Mesenchymal stem cell (in vitro differentiated cells and primary cell): ENCODE measurements at regions not wholly inside any gene's neighbourhood (a gene's known extent, or its start where the extent isn't known, plus 50 kb on each side); places are given as distances from the start of the nearest gene placed in this dataset.

Source experiments
- DNase-seq: peaks from one replicate; pipeline ENCODE4 v3.0.0-alpha.2; 2013
- H2AFZ ChIP-seq: one replicate; pipeline ENCODE4 v1.6.1; 2013; ENCODE audit warnings: low read depth, mild to moderate bottlenecking, control low read depth, inconsistent platforms, low read length, moderate library complexity
- H2AK5ac ChIP-seq: 2 replicates; pipeline ENCODE4 v1.6.1; 2013; ENCODE audit warnings: low read length, moderate library complexity, mild to moderate bottlenecking, inconsistent platforms; ENCODE audit not compliant: severe bottlenecking
- H2BK120ac ChIP-seq: one replicate; pipeline ENCODE4 v1.6.1; 2013; ENCODE audit warnings: low read depth, mild to moderate bottlenecking, inconsistent platforms, low read length, moderate library complexity
- H2BK12ac ChIP-seq, 2 experiments: one replicate each; pipeline ENCODE4 v1.6.1; 2013; ENCODE audit warnings: inconsistent platforms in 2 of 2, low read length in 2 of 2, mild to moderate bottlenecking in 2 of 2, moderate library complexity in 2 of 2, control low read depth in 1 of 2
- H2BK15ac ChIP-seq: one replicate; pipeline ENCODE4 v1.6.1; 2013; ENCODE audit warnings: mild to moderate bottlenecking, low read depth, inconsistent platforms; ENCODE audit not compliant: poor library complexity, severe bottlenecking
- H2BK5ac ChIP-seq: 2 replicates; pipeline ENCODE4 v1.6.1; 2013; ENCODE audit warnings: low read depth, mild to moderate bottlenecking, low read length, control low read depth, inconsistent platforms; ENCODE audit not compliant: poor library complexity, severe bottlenecking
- H3K14ac ChIP-seq, 2 experiments: one replicate each; pipeline ENCODE4 v1.6.1; 2013; ENCODE audit warnings: inconsistent platforms in 2 of 2, low read length in 2 of 2, control low read depth in 1 of 2, mild to moderate bottlenecking in 1 of 2, moderate library complexity in 1 of 2
- H3K18ac ChIP-seq, 2 experiments: one replicate each; pipeline ENCODE4 v1.6.1; 2013; ENCODE audit warnings: inconsistent platforms in 2 of 2, low read length in 2 of 2, control low read depth in 1 of 2, low read depth in 1 of 2, mild to moderate bottlenecking in 1 of 2
- H3K23ac ChIP-seq, 2 experiments: one replicate each; pipeline ENCODE4 v1.6.1; 2013; ENCODE audit warnings: inconsistent platforms in 2 of 2, low read length in 2 of 2, mild to moderate bottlenecking in 2 of 2, moderate library complexity in 2 of 2, control low read depth in 1 of 2
- H3K27ac ChIP-seq: 2 replicates; pipeline ENCODE4 v1.5.1; 2013; ENCODE audit warnings: mild to moderate bottlenecking, moderate library complexity, low read length, control low read depth, inconsistent platforms; ENCODE audit not compliant: poor library complexity, severe bottlenecking
- H3K27me3 ChIP-seq, 2 experiments: 2 replicates each; pipeline versions ENCODE4 v1.6.1 to v1.7.0; 2013; ENCODE audit warnings: low read length in 2 of 2, mild to moderate bottlenecking in 2 of 2, moderate library complexity in 2 of 2, control low read depth in 1 of 2, inconsistent platforms in 1 of 2; ENCODE audit not compliant: control insufficient read depth in 1 of 2, insufficient read depth in 1 of 2
- H3K36me3 ChIP-seq, 2 experiments: 2 replicates each; pipeline versions ENCODE4 v1.6.1 to v1.7.0; 2013; ENCODE audit warnings: low read length in 2 of 2, control low read depth in 1 of 2, inconsistent platforms in 1 of 2, low read depth in 1 of 2, mild to moderate bottlenecking in 1 of 2; ENCODE audit not compliant: insufficient read depth in 2 of 2, control insufficient read depth in 1 of 2
- H3K4ac ChIP-seq, 2 experiments: one replicate each; pipeline ENCODE4 v1.6.1; 2013; ENCODE audit warnings: inconsistent platforms in 2 of 2, low read length in 2 of 2, mild to moderate bottlenecking in 2 of 2, moderate library complexity in 2 of 2, control low read depth in 1 of 2, low read depth in 1 of 2
- H3K4me1 ChIP-seq: 2 replicates; pipeline ENCODE4 v1.6.1; 2013; ENCODE audit warnings: low read depth, low read length, control low read depth; ENCODE audit not compliant: control insufficient read depth, insufficient read depth
- H3K4me2 ChIP-seq: 2 replicates; pipeline ENCODE4 v1.6.1; 2013; ENCODE audit warnings: low read length, mild to moderate bottlenecking, inconsistent platforms; ENCODE audit not compliant: poor library complexity, severe bottlenecking
- H3K4me3 ChIP-seq, 2 experiments: 2 replicates each; pipeline versions ENCODE4 v1.5.1 to v1.7.0; 2013; ENCODE audit warnings: low read length in 2 of 2, mild to moderate bottlenecking in 2 of 2, control low read depth in 1 of 2, low read depth in 1 of 2; ENCODE audit not compliant: insufficient read depth in 1 of 2
- H3K79me1 ChIP-seq: replicated peaks from 2 replicates; pipeline ENCODE4 v1.6.1; 2013; ENCODE audit warnings: mild to moderate bottlenecking, control low read depth, low read length, inconsistent platforms; ENCODE audit not compliant: poor library complexity, severe bottlenecking
- H3K9ac ChIP-seq: 2 replicates; pipeline ENCODE4 v1.7.0; 2013; ENCODE audit warnings: mild to moderate bottlenecking, low read length, moderate library complexity
- H3K9me3 ChIP-seq: 2 replicates; pipeline ENCODE4 v1.7.0; 2013; ENCODE audit warnings: mild to moderate bottlenecking, low read length; ENCODE audit not compliant: control insufficient read depth
- H4K8ac ChIP-seq: one replicate; pipeline ENCODE4 v1.6.1; 2013; ENCODE audit warnings: inconsistent platforms, mild to moderate bottlenecking, low read length, moderate library complexity
- H4K91ac ChIP-seq: one replicate; pipeline ENCODE4 v1.6.1; 2013; ENCODE audit warnings: mild to moderate bottlenecking, low read length, inconsistent platforms
- WGBS: methylation state at CpG from one replicate; pipeline ENCODE4 v1.1.7; 2013; ENCODE audit warnings: mixed read lengths; 5-methylcytosine and 5-hydroxymethylcytosine counted together

GRCh38 chr7:12786494-12786893, 99.1 kb downstream of the ARL4A start:
- no peak overlapping the region for H3K4ac ChIP-seq
- no peak overlapping the region for H2BK12ac ChIP-seq
- H3K4me1 ChIP-seq: no peaks in the 10 kb centered on the region
- H3K36me3 ChIP-seq: no peaks in the 10 kb centered on the region
- H2AK5ac ChIP-seq: no peak overlapping the region
- H3K27ac ChIP-seq: no peak overlapping the region
- H3K4me3 ChIP-seq: no peak overlapping the region
- H3K4me2 ChIP-seq: no peak overlapping the region
- DNase-seq: no peak
- no peak overlapping the region for H2BK15ac ChIP-seq
- H3K23ac ChIP-seq: no peak overlapping the region
- H3K18ac ChIP-seq: no peak overlapping the region
- no peak overlapping the region for H4K91ac ChIP-seq
- H2BK120ac ChIP-seq: no peak overlapping the region
- H2AFZ ChIP-seq: no peak overlapping the region
- H3K9me3 ChIP-seq: no peaks in the 10 kb centered on the region
- no peak overlapping the region for H3K9ac ChIP-seq
- 86% methylated on average over 4 of the region's 4 CpGs for WGBS
- H3K14ac ChIP-seq: no peak overlapping the region
- H4K8ac ChIP-seq: no peak overlapping the region
- H3K79me1 ChIP-seq: no peaks in the 10 kb centered on the region
- H3K27me3 ChIP-seq: no peaks in the 10 kb centered on the region
- no peak overlapping the region for H2BK5ac ChIP-seq

- H3K9ac ChIP-seq: no peak overlapping the region
- no peak overlapping the region for H2BK12ac ChIP-seq
- no peak overlapping the region for H3K23ac ChIP-seq
- H3K4ac ChIP-seq: no peak overlapping the region
- no peaks in the 10 kb centered on the region for H3K36me3 ChIP-seq
- H3K18ac ChIP-seq: no peak overlapping the region
- no peak overlapping the region for H2AFZ ChIP-seq
- H3K27me3 ChIP-seq: no peaks in the 10 kb centered on the region
- H4K8ac ChIP-seq: no peak overlapping the region
- H3K9me3 ChIP-seq: no peaks in the 10 kb centered on the region
- WGBS: 92% methylated on average over 2 of the region's 2 CpGs
- no peaks in the 10 kb centered on the region for H3K4me1 ChIP-seq
- no peak overlapping the region for H2BK5ac ChIP-seq
- no peak for DNase-seq
- H3K4me3 ChIP-seq: no peak overlapping the region
- no peak overlapping the region for H4K91ac ChIP-seq
- H3K14ac ChIP-seq: no peak overlapping the region
- no peak overlapping the region for H3K27ac ChIP-seq
- no peaks in the 10 kb centered on the region for H3K79me1 ChIP-seq
- H2BK15ac ChIP-seq: no peak overlapping the region
- no peak overlapping the region for H2AK5ac ChIP-seq
- no peak overlapping the region for H2BK120ac ChIP-seq
- no peak overlapping the region for H3K4me2 ChIP-seq
Measured at GRCh38 chr7:12788171-12788570, 100.7 kb downstream of the ARL4A start.

GRCh38 chr7:12788591-12788990, 101.2 kb downstream of the ARL4A start:
- no peak overlapping the region for H3K18ac ChIP-seq

GRCh38 chr7:12794722-12795302, 107.4 kb downstream of the ARL4A start:
- H2BK12ac ChIP-seq: no peak overlapping the region
- no peaks in the 10 kb centered on the region for H3K36me3 ChIP-seq
- H3K4me3 ChIP-seq: no peak overlapping the region
- no peak overlapping the region for H3K23ac ChIP-seq
- no peak overlapping the region for H2BK5ac ChIP-seq
- H4K91ac ChIP-seq: no peak overlapping the region
- H3K4me2 ChIP-seq: no peak overlapping the region
- no peaks in the 10 kb centered on the region for H3K79me1 ChIP-seq
- H3K27ac ChIP-seq: no peak overlapping the region
- H3K14ac ChIP-seq: peak overlapping the region in 1 of 2 experiments; percentile 82
- no peak overlapping the region for H2AFZ ChIP-seq
- H3K4ac ChIP-seq: no peak overlapping the region
- H2BK15ac ChIP-seq: no peak overlapping the region
- H3K27me3 ChIP-seq: no peaks in the 10 kb centered on the region
- H3K18ac ChIP-seq: no peak overlapping the region
- H4K8ac ChIP-seq: no peak overlapping the region
- no peak overlapping the region for H2AK5ac ChIP-seq
- no peak overlapping the region for H3K9ac ChIP-seq
- H3K9me3 ChIP-seq: no peaks in the 10 kb centered on the region
- WGBS: 92% methylated on average over 2 of the region's 3 CpGs
- H2BK120ac ChIP-seq: no peak overlapping the region
- H3K4me1 ChIP-seq: no peaks in the 10 kb centered on the region
- no peak for DNase-seq

More at GRCh38 chr7:12788591-12788990, 101.2 kb downstream of the ARL4A start:
- Histone ChIP-seq H3K4ac (no peak overlapping the region), H3K79me1 (no peaks in the 10 kb centered on the region), H3K14ac (no peak overlapping the region), H3K9me3 (no peaks in the 10 kb centered on the region), H3K4me2 (no peak overlapping the region), H3K27ac (no peak overlapping the region), H4K91ac (no peak overlapping the region), H2BK5ac (no peak overlapping the region), H4K8ac (no peak overlapping the region), H2BK120ac (no peak overlapping the region), H2BK15ac (no peak overlapping the region), H3K27me3 (no peaks in the 10 kb centered on the region), H3K4me3 (no peak overlapping the region), H3K9ac (no peak overlapping the region), H2AFZ (no peak overlapping the region), H2BK12ac (no peak overlapping the region), H2AK5ac (no peak overlapping the region), H3K36me3 (no peaks in the 10 kb centered on the region), H3K4me1 (no peaks in the 10 kb centered on the region), H3K23ac (no peak overlapping the region)
- DNase-seq: no peak
- WGBS: no CpG with 5 or more reads among the region's 4 CpGs
